Erythroblast (primary cell): ENCODE measurements at regions not wholly inside any gene's neighbourhood (a gene's known extent, or its start where the extent isn't known, plus 50 kb on each side); places are given as distances from the start of the nearest gene placed in this dataset.

Experiments used
- GATA1 ChIP-seq: IDR thresholded peaks from 2 replicates; pipeline ENCODE4 v1.6.1; 2011; ENCODE audit warnings: low read depth, mild to moderate bottlenecking, control low read depth, low read length, moderate library complexity
- POLR2A ChIP-seq: IDR thresholded peaks from 2 replicates; pipeline ENCODE4 v1.6.1; 2011; ENCODE audit warnings: mild to moderate bottlenecking, low read length

DNA sequence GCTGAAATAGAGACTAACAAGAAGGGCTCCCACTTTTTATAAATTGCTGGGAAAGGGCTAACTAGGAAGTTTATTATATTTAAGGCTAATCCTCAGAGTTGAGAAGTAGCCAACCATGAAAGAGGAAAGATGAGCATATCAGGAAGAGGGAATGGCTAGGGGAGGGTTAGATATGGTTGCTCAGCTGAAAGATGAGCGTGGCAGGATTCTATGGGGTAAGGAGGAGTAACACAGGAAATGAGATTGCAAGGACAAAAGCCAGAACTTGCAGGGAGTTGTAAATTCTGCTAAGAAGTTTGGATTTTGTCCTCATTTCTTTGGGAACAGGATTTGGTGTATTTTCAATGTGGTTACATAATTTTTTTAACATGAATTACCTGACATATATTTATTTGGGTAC, 127.4 kb upstream of the ATP2B1 start:
- TF ChIP-seq POLR2A = no peak
- TF ChIP-seq GATA1 = no peak
